BE2C (cell line): ENCODE measurements at regions not wholly inside any gene's neighbourhood (a gene's known extent, or its start where the extent isn't known, plus 50 kb on each side); places are given as distances from the start of the nearest gene placed in this dataset.

Experiments used
- DNase-seq: peaks from one replicate; pipeline ENCODE4 v3.0.0-alpha.2; 2020
- H3K27me3 ChIP-seq: fragments of 250-450 bp; sonication (Bioruptor Pico); 2 replicates; pipeline ENCODE4 v1.5.1; 2020; ENCODE audit warnings: mild to moderate bottlenecking
- H3K36me3 ChIP-seq: fragments of 250-450 bp; sonication (Bioruptor Pico); 2 replicates; pipeline ENCODE4 v1.5.1; 2020; ENCODE audit warnings: mild to moderate bottlenecking
- H3K4me1 ChIP-seq: fragments of 250-450 bp; sonication (Bioruptor Pico); 2 replicates; pipeline ENCODE4 v1.5.1; 2020
- H3K4me3 ChIP-seq: 2 replicates; pipeline ENCODE4 v1.5.1; 2011; ENCODE audit warnings: low read depth, low read length
- H3K9me3 ChIP-seq: fragments of 250-450 bp; sonication (Bioruptor Pico); 2 replicates; pipeline ENCODE4 v1.5.1; 2020
- TF ChIP-seq, protein P1 (sequence below): IDR thresholded peaks from 2 replicates; pipeline ENCODE4 v1.5.1; 2012; ENCODE audit warnings: mild to moderate bottlenecking, low read depth, low read length

GRCh38 chr5:67813877-67814539 is 401.5 kb upstream of the PIK3R1 start:
- no peak for DNase-seq

DNA sequence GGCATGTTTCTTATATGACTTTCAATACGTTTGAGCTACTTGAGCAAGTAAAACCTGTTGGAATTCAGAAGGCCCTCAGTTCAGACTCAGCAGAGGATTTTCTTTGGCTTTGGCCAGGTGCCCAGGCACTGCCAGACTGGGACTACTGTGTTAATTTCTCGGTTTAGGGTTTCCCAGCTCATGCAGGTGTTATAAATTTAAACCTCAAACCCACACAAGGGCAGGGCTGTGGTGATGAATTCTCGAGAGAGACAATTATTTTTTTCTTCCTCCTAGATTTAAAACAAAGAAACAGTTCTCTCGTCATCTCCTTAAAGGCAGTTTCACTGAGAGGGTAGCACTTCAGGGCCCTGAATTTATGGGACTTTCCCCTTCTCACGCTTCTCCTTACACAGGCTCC is 406.0 kb upstream of the PIK3R1 start:
- TF ChIP-seq, protein P1, sequence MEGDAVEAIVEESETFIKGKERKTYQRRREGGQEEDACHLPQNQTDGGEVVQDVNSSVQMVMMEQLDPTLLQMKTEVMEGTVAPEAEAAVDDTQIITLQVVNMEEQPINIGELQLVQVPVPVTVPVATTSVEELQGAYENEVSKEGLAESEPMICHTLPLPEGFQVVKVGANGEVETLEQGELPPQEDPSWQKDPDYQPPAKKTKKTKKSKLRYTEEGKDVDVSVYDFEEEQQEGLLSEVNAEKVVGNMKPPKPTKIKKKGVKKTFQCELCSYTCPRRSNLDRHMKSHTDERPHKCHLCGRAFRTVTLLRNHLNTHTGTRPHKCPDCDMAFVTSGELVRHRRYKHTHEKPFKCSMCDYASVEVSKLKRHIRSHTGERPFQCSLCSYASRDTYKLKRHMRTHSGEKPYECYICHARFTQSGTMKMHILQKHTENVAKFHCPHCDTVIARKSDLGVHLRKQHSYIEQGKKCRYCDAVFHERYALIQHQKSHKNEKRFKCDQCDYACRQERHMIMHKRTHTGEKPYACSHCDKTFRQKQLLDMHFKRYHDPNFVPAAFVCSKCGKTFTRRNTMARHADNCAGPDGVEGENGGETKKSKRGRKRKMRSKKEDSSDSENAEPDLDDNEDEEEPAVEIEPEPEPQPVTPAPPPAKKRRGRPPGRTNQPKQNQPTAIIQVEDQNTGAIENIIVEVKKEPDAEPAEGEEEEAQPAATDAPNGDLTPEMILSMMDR: no peak
- Histone ChIP-seq H3K9me3 (no peaks in the 10 kb centered on the region), H3K36me3 (no peaks in the 10 kb centered on the region), H3K27me3 (no peaks in the 10 kb centered on the region), H3K4me1 (no peaks in the 10 kb centered on the region; the same call in 1 of the 2 replicates), H3K4me3 (no peak overlapping the region)
- DNase-seq: no peak

More at GRCh38 chr5:67813877-67814539, 401.5 kb upstream of the PIK3R1 start:
- Histone ChIP-seq H3K4me3 (no peak overlapping the region), H3K27me3 (no peaks in the 10 kb centered on the region), H3K9me3 (no peaks in the 10 kb centered on the region; the same call in 1 of the 2 replicates), H3K36me3 (no peaks in the 10 kb centered on the region), H3K4me1 (no peaks in the 10 kb centered on the region)
- TF ChIP-seq, protein P1: no peak

GRCh38 chr5:67808340-67808739 is 407.2 kb upstream of the PIK3R1 start:
- Histone ChIP-seq H3K9me3 (no peaks in the 10 kb centered on the region), H3K4me1 (no peaks in the 10 kb centered on the region; the same call in 1 of the 2 replicates), H3K4me3 (no peak overlapping the region), H3K36me3 (no peaks in the 10 kb centered on the region), H3K27me3 (no peaks in the 10 kb centered on the region)
- no peak for DNase-seq
- TF ChIP-seq, protein P1: no peak

DNA sequence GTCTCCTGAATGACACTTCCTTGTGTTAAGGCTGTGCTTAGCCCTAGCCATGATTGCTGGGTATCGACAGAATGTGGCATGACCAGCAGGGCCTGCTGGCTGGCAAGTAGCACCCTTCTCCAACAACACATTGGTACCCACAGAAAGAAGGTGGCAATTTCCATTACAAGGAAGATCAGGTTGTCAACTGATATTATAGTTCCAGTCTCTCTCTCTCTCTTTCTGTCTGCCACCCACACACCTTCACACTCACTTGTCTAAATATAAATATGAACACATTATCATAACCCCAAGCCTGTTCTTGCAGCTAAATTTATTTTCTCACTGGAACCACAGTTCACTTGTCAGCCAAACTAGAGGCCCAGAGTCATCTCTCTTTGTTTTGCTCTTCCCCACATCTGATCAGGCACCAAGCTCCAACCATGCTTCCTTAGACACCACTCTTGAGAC is 408.1 kb upstream of the PIK3R1 start:
- Histone ChIP-seq H3K27me3 (no peaks in the 10 kb centered on the region), H3K36me3 (no peaks in the 10 kb centered on the region), H3K4me1 (no peaks in the 10 kb centered on the region; the same call in 1 of the 2 replicates), H3K4me3 (no peak overlapping the region), H3K9me3 (no peaks in the 10 kb centered on the region)
- DNase-seq: no peak
- TF ChIP-seq, protein P1: no peak

DNA sequence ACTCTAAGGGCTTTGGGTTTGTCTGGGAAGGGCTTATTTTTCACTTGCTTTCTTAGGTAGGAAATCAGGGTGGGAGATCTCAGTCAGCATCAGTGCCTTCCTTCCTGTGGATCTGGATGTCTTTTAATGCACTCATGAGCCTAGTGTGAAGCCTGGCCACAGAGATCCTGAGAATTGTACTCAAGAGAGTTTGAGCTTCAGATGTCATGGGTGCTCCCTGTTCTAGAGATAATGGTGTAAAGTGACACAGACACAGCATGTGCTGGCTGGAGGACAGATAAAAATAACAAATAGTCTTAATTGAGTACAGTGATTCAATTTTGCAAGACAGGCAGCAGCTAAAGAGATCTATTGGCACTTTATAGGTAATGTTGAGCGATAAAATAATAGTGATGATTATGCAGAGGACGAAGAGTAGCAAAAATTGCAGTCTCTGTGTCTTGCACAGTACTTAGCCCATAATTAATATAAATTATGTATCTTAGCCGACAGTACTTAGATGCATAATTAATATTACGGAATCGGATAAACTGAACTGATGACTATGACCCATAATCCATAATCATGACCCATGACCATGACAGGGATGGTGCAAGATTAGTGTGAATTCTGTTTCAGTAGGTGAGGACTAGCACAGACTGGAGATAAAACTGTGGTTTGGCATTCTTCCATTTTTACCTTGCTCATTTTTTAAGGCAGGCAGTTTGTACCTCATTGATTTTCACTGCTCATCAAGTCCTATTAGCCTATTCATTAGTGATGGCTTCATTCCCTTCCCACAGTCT is 408.7 kb upstream of the PIK3R1 start:
- H3K4me1 ChIP-seq: no peaks in the 10 kb centered on the region; the same call in 1 of the 2 replicates
- H3K36me3 ChIP-seq: no peaks in the 10 kb centered on the region
- H3K4me3 ChIP-seq: no peak overlapping the region
- H3K27me3 ChIP-seq: no peaks in the 10 kb centered on the region
- H3K9me3 ChIP-seq: no peaks in the 10 kb centered on the region
- no peak for DNase-seq
- TF ChIP-seq, protein P1: no peak
